RWPE2 (cell line): ENCODE measurements at regions not wholly inside any gene's neighbourhood (a gene's known extent, or its start where the extent isn't known, plus 50 kb on each side); places are given as distances from the start of the nearest gene placed in this dataset.

ENCODE experiments used
- ATAC-seq: fragments of 200-7000 bp; cut with Tn5 transposase; 3 replicates; pipeline ENCODE4 v1.9.1; 2021; ENCODE audit warnings: low read depth
- DNase-seq: peaks from one replicate; pipeline ENCODE4 v3.0.0-alpha.2; 2020; ENCODE audit warnings: low spot score
- H3K27ac ChIP-seq: fragments of 450-650 bp; 2 replicates; pipeline ENCODE4 v1.5.1; 2017; ENCODE audit warnings: mild to moderate bottlenecking; ENCODE audit not compliant: poor library complexity, severe bottlenecking
- H3K27me3 ChIP-seq: fragments of 250-450 bp; sonication (Bioruptor Pico); 2 replicates; pipeline ENCODE4 v1.5.1; 2021; ENCODE audit warnings: mild to moderate bottlenecking, moderate library complexity; ENCODE audit not compliant: insufficient read depth, poor library complexity, severe bottlenecking
- H3K36me3 ChIP-seq: fragments of 250-450 bp; sonication (Bioruptor Pico); 2 replicates; pipeline ENCODE4 v1.5.1; 2020; ENCODE audit warnings: low read depth, mild to moderate bottlenecking, moderate library complexity
- H3K4me1 ChIP-seq: fragments of 250-450 bp; sonication (Bioruptor Pico); 2 replicates; pipeline ENCODE4 v1.5.1; 2021; ENCODE audit warnings: mild to moderate bottlenecking, moderate library complexity; ENCODE audit not compliant: insufficient read depth, poor library complexity, severe bottlenecking
- H3K4me3 ChIP-seq: fragments of 250-450 bp; sonication (Bioruptor Pico); 2 replicates; pipeline ENCODE4 v1.5.1; 2021; ENCODE audit warnings: mild to moderate bottlenecking, moderate library complexity; ENCODE audit not compliant: severe bottlenecking
- H3K9me3 ChIP-seq: fragments of 250-450 bp; sonication (Bioruptor Pico); 2 replicates; pipeline ENCODE4 v1.5.1; 2021; ENCODE audit warnings: mild to moderate bottlenecking, moderate library complexity; ENCODE audit not compliant: severe bottlenecking
- CTCF ChIP-seq: fragments of 450-650 bp; IDR thresholded peaks from one replicate; pipeline ENCODE4 v1.5.1; 2017; ENCODE audit warnings: mild to moderate bottlenecking, moderate library complexity; ENCODE audit not compliant: poor library complexity, severe bottlenecking

GRCh38 chr21:35829067-35829466 is 231.3 kb downstream of the SETD4 start:
- no peak for TF ChIP-seq CTCF
- DNase-seq = no peak
- H3K27me3 ChIP-seq = no peaks in the 10 kb centered on the region
- H3K36me3 ChIP-seq = no peaks in the 10 kb centered on the region
- no peak overlapping the region for H3K4me3 ChIP-seq
- H3K9me3 ChIP-seq = no peaks in the 10 kb centered on the region
- no peak overlapping the region for H3K27ac ChIP-seq
- no peaks in the 10 kb centered on the region for H3K4me1 ChIP-seq
- ATAC-seq = no peak

- no peak for TF ChIP-seq CTCF
- ATAC-seq = no peak
- no peaks in the 10 kb centered on the region for H3K27me3 ChIP-seq
- H3K27ac ChIP-seq = no peak overlapping the region
- H3K36me3 ChIP-seq = no peaks in the 10 kb centered on the region
- no peak overlapping the region for H3K4me3 ChIP-seq
- no peaks in the 10 kb centered on the region for H3K9me3 ChIP-seq
- H3K4me1 ChIP-seq = no peaks in the 10 kb centered on the region
- DNase-seq = no peak
Measured at GRCh38 chr21:35828161-35828560, 232.2 kb downstream of the SETD4 start.

GRCh38 chr21:35827004-35827403 is 233.3 kb downstream of the SETD4 start:
- H3K27ac ChIP-seq = no peak overlapping the region
- no peaks in the 10 kb centered on the region for H3K4me1 ChIP-seq
- DNase-seq (no peak), ATAC-seq (no peak)
- no peak for TF ChIP-seq CTCF
- H3K27me3 ChIP-seq = no peaks in the 10 kb centered on the region
- H3K4me3 ChIP-seq = no peak overlapping the region
- H3K9me3 ChIP-seq = no peaks in the 10 kb centered on the region
- H3K36me3 ChIP-seq = no peaks in the 10 kb centered on the region

- no peak for TF ChIP-seq CTCF
- Histone ChIP-seq H3K27ac (no peak overlapping the region), H3K4me1 (no peaks in the 10 kb centered on the region), H3K4me3 (no peak overlapping the region), H3K27me3 (no peaks in the 10 kb centered on the region), H3K36me3 (no peaks in the 10 kb centered on the region), H3K9me3 (no peaks in the 10 kb centered on the region)
- ATAC-seq (no peak), DNase-seq (no peak)
Measured at GRCh38 chr21:35825370-35826353, 234.7 kb downstream of the SETD4 start.

- no peaks in the 10 kb centered on the region for H3K9me3 ChIP-seq
- no peak for ATAC-seq
Measured at GRCh38 chr21:35824136-35824535, 236.2 kb downstream of the SETD4 start.

More at GRCh38 chr21:35824136-35824535, 236.2 kb downstream of the SETD4 start:
- Histone ChIP-seq H3K27ac (no peak overlapping the region), H3K4me3 (no peak overlapping the region), H3K36me3 (no peaks in the 10 kb centered on the region), H3K27me3 (no peaks in the 10 kb centered on the region), H3K4me1 (no peaks in the 10 kb centered on the region)
- no peak for TF ChIP-seq CTCF
- no peak for DNase-seq
